SJSA1 (cell line): ENCODE measurements at regions not wholly inside any gene's neighbourhood (a gene's known extent, or its start where the extent isn't known, plus 50 kb on each side); places are given as distances from the start of the nearest gene placed in this dataset.
"Not testable (repeated sequence)": the region's sequence is repeated elsewhere in the genome, so short reads cannot be mapped to it uniquely, and the experiment has no call there.

Experiments
- DNase-seq, 2 experiments: peaks; one replicate each; pipeline ENCODE4 v3.0.0-alpha.2; 2015 to 2020; ENCODE audit warnings: low spot score in 2 of 2, low read depth in 1 of 2
- H3K27ac ChIP-seq: fragments of 250-450 bp; sonication (Bioruptor Pico); 2 replicates; pipeline ENCODE4 v1.5.1; 2020; ENCODE audit warnings: mild to moderate bottlenecking, moderate library complexity
- H3K27me3 ChIP-seq: fragments of 250-450 bp; sonication (Bioruptor Pico); replicated peaks from 2 replicates; pipeline ENCODE4 v1.5.1; 2020; ENCODE audit warnings: mild to moderate bottlenecking, moderate library complexity
- H3K36me3 ChIP-seq: fragments of 250-450 bp; sonication (Bioruptor Pico); 2 replicates; pipeline ENCODE4 v1.5.1; 2020; ENCODE audit warnings: mild to moderate bottlenecking
- H3K4me1 ChIP-seq: fragments of 250-450 bp; sonication (Bioruptor Pico); replicated peaks from 2 replicates; pipeline ENCODE4 v1.6.1; 2021; ENCODE audit warnings: mild to moderate bottlenecking
- H3K4me3 ChIP-seq: fragments of 250-450 bp; sonication (Bioruptor Pico); 2 replicates; pipeline ENCODE4 v1.5.1; 2020; ENCODE audit warnings: mild to moderate bottlenecking
- H3K9me3 ChIP-seq: fragments of 250-450 bp; sonication (Bioruptor Pico); replicated peaks from 2 replicates; pipeline ENCODE4 v1.5.1; 2020; ENCODE audit warnings: mild to moderate bottlenecking

DNA sequence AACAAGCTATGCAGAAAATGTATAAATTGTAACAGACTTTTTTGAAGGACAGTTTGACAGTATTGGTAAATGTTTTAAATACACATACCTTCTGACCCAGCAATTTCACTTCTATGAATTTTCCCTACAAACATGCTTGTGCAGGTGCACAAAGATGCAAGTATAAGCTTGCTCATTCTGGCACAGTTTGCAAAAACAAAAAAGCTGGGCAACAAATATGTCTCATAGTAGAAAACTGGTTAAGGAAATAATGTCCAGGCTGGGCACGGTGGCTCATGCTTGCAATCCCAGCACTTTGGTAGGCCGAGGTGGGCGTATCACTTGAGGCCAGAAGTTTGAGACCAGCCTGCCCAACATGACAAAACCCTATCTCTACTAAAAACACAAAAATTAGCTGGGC is 96.9 kb upstream of the NEDD4L start:
- no peaks in the 10 kb centered on the region for H3K9me3 ChIP-seq

DNA sequence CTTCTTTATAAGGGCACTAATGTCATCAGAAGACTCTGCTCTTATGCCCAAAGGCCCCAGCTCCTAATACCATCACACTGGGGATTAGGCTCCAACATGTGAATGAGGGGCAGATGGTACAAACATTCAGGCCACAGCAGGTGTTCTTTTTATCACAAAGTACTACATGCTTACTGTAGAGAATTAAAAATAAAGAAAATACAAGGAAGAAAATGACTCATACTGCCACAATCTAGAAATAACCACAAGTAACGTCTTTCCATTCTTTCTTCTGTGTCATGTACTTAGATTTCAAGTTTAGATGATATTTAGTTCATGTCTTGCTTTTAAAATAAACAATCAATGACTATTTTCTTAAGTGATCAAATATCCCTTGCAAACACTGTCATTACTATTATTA is 100.3 kb upstream of the NEDD4L start:
- H3K4me1 ChIP-seq = peaks cover 13% of the 10 kb centered on the region
- no peak overlapping the region for H3K4me3 ChIP-seq
- H3K27ac ChIP-seq = no peak overlapping the region
- H3K27me3 ChIP-seq = no peaks in the 10 kb centered on the region; the same call in 1 of the 2 replicates
- peak in 1 of 2 experiments; percentile 55 for DNase-seq
- no peaks in the 10 kb centered on the region for H3K9me3 ChIP-seq
- no peaks in the 10 kb centered on the region for H3K36me3 ChIP-seq

More for the DNA sequence above, 96.9 kb upstream of the NEDD4L start:
- no peak overlapping the region for H3K4me3 ChIP-seq
- no peaks in the 10 kb centered on the region for H3K36me3 ChIP-seq
- H3K27ac ChIP-seq = no peak overlapping the region
- H3K4me1 ChIP-seq = peaks cover 13% of the 10 kb centered on the region
- H3K27me3 ChIP-seq = no peaks in the 10 kb centered on the region
- no peak for DNase-seq

DNA sequence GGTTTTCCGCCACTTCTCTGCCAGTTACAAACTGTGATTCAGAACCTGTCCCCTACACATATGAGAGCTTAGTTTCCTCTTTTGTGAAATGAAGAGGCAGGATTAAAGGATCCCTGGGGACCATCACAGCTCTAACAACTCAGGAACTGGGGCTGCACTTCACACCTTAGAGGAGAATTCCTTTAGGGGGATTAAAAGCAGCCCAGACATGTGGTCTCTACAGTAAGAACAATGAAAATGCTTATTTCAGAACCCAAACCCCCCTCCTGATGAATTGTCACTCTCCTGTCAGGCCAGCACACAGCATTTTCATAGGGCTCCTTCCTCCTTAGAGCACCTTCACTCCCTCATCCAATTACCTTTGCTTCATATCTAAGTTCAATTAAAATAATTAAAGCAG is 101.5 kb upstream of the NEDD4L start:
- no peak for DNase-seq
- Histone ChIP-seq H3K4me1 (peaks cover 13% of the 10 kb centered on the region), H3K4me3 (no peak overlapping the region), H3K9me3 (no peaks in the 10 kb centered on the region), H3K27ac (no peak overlapping the region), H3K36me3 (no peaks in the 10 kb centered on the region), H3K27me3 (no peaks in the 10 kb centered on the region; the same call in 1 of the 2 replicates)

DNA sequence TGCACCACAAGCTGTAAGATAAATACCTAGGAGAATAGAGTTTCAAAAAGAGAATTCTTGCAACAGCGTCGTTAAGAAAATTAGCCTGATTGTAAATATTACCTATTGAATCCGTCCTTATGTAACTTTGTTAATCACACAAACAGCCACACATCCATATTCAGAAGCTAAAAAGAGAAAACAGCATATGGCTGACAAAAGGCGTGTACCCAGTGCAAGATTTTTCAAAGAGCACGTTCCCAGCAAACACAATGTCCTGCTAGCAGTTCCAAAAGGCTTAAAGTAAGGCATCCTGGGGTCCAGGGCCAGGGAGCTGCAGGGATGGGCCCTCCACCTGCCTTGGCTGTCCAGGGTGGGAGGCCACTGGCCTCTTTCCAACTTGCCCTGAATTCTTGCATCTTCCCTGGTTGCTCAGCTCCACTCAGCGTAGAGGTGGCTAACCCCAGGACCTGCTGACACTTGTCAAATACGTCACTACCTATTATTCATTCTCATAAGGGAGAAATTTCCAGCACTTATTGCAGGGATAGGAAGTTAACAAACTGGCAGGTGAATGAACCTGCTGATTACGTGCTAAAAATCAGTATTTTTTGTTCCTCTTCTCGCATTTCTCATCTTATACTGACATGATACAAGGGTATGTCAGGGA is 102.1 kb upstream of the NEDD4L start:
- Histone ChIP-seq H3K27me3 (no peaks in the 10 kb centered on the region; the same call in 1 of the 2 replicates), H3K4me3 (no peak overlapping the region), H3K36me3 (no peaks in the 10 kb centered on the region), H3K4me1 (peaks cover 13% of the 10 kb centered on the region), H3K9me3 (no peaks in the 10 kb centered on the region), H3K27ac (no peak overlapping the region)
- DNase-seq = no peak

DNA sequence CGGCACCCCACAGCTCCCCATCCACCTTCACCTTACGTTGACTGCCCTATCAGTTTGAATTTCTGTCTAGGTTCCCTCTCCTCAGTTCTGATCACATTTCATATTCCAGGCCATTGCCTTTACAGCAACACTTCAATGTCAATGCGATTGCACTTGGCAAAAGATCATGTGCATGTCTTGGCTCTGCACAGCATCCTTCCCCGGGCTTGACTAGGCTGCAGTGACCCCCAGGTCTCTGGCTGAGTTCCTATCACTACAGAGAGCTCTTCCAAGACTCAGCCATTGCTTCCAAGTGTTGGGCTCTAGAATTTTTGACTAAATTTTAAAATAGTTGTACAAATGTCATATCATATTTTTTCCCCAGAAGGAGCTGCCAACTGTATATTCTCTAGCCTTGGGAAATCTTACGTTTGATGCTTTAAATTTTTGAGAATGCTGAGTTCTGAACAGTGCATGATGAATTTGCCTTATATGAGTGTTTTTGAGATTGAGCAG is 103.8 kb upstream of the NEDD4L start:
- Histone ChIP-seq H3K27ac (no peak overlapping the region), H3K4me3 (no peak overlapping the region), H3K4me1 (peaks cover 13% of the 10 kb centered on the region), H3K27me3 (no peaks in the 10 kb centered on the region; the same call in 1 of the 2 replicates), H3K9me3 (no peaks in the 10 kb centered on the region), H3K36me3 (no peaks in the 10 kb centered on the region)
- DNase-seq = no peak

DNA sequence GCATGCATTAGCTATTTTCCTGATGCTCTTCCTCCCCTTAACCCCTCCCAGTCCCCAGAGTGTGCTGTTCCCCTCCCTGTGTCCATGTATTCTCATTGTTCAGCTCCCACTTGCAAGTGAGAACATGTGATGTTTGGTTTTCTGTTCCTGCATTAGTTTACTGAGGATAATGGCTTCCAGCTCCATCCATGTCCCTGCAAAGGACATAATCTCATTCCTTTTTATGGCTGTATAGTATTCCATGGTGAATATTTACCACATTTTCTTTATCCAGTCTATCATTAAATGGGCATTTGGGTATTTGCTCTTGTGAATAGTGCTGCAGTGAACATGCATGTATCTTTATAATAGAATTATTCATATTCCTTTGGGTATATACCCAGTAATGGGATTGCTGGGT is 109.7 kb upstream of the NEDD4L start:
- H3K4me1 ChIP-seq, H3K27me3 ChIP-seq, H3K4me3 ChIP-seq, H3K36me3 ChIP-seq, H3K9me3 ChIP-seq, H3K27ac ChIP-seq, DNase-seq: not testable (repeated sequence)

DNA sequence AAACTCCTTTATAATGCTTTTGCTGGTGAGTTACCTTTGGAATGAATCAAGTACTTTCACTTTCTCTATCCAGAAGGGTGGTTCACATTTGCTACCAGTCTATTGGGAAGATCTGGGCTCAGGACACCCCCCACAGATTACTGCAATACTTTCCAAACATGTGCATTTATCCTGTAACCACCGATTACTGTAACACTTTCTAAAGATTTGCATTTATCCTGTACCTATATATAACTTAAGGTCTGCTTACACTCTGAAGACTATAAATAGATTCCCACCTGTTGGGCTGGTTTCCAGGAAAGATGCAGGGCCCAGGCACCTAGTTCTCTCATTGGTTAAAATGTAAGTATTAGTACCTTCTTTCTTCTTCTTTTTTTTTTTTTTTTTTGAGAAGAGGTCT is 113.0 kb upstream of the NEDD4L start:
- H3K36me3 ChIP-seq = no peaks in the 10 kb centered on the region
- DNase-seq = no peak
- no peaks in the 10 kb centered on the region for H3K9me3 ChIP-seq
- H3K4me3 ChIP-seq = no peak overlapping the region
- H3K27ac ChIP-seq = no peak overlapping the region
- H3K27me3 ChIP-seq = no peaks in the 10 kb centered on the region
- H3K4me1 ChIP-seq = peaks cover 3% of the 10 kb centered on the region

DNA sequence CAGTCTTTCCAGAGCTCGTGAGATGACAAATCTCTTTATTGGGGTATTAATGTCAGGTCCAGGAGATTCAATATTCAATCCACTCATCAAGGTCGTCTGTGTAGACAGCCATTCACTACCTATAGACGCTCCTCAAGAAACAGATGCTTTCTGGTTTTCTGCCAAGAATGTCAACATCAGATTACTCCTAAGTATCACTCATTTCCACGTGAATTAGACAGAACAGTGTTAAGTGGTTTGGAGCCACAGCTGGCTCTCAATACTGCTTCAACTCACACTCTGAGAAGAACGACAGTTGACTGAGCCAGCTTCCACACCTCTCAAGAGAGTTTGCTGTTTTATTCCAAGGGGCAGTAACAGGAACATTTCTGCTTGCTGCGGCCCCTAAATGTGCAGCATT is 113.5 kb upstream of the NEDD4L start:
- DNase-seq = no peak
- no peaks in the 10 kb centered on the region for H3K27me3 ChIP-seq
- H3K4me1 ChIP-seq = peaks cover 5% of the 10 kb centered on the region
- H3K27ac ChIP-seq = no peak overlapping the region
- H3K4me3 ChIP-seq = no peak overlapping the region
- H3K9me3 ChIP-seq = no peaks in the 10 kb centered on the region
- no peaks in the 10 kb centered on the region for H3K36me3 ChIP-seq

DNA sequence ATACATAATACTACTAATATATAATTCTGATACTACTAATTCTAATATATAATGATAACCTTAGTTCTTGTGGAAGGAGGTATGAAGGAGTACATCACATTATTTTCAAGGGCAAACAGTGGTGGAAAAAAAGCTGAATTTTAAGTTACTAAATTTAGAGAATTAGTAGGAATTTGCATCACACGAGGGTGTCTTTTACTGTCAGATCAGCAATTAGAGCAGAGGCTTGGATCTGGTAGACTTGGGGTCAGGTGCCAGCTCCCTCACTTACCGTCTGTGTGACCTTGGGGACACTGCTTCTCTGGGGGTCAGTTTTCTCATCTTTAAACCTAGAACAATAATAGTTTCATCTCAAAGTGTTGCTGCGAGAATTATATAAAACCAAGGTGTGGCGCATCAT is 114.1 kb upstream of the NEDD4L start:
- Histone ChIP-seq H3K4me3 (no peak overlapping the region), H3K27ac (no peak overlapping the region)

DNA sequence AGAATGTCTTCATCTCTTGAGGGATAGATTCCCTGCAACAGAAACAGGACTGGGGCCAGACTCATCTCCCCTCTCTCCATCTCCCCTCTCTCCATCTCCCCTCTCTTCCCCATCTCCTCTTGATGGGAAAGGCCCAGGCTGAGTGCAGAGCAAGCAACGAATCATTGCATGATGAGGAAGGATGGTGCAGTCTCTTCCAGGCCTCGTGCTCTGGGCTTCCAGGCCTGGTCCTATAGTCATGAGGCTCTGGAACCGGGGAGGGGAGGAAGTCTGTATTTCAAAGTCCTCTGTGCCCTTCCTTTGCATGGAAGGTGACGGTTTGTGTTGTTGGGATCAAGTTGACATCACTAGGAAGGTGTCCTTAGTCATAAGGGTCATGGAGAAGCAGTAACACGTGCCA is 115.6 kb upstream of the NEDD4L start:
- Histone ChIP-seq H3K36me3 (no peaks in the 10 kb centered on the region), H3K27ac (no peak overlapping the region), H3K27me3 (no peaks in the 10 kb centered on the region), H3K9me3 (no peaks in the 10 kb centered on the region), H3K4me1 (peaks cover 5% of the 10 kb centered on the region), H3K4me3 (no peak overlapping the region)
- no peak for DNase-seq

More for the DNA sequence above, 114.1 kb upstream of the NEDD4L start:
- peaks cover 5% of the 10 kb centered on the region for H3K4me1 ChIP-seq
- H3K27me3 ChIP-seq = no peaks in the 10 kb centered on the region
- no peaks in the 10 kb centered on the region for H3K36me3 ChIP-seq
- no peak for DNase-seq
- H3K9me3 ChIP-seq = no peaks in the 10 kb centered on the region

DNA sequence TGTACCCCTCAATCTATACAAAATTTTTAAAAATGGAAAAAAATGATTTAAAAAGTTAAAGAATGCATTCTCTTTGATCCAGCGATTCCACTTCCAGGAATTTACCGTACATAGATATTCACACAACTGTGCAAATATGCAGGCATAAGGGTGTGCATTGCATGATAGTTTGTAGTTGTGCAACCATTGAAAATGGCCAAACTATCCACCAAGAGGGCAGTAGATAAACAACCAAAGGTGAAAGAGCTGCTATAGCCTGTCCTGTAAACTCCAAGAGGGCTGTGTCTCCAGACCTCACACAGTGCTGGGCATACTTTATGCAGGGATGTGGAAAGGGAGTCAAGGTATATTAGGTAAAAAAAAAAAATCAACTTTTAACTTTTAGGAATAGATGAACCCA is 116.5 kb upstream of the NEDD4L start:
- DNase-seq = no peak
- no peak overlapping the region for H3K27ac ChIP-seq
- no peaks in the 10 kb centered on the region for H3K36me3 ChIP-seq
- H3K9me3 ChIP-seq = no peaks in the 10 kb centered on the region
- H3K27me3 ChIP-seq = no peaks in the 10 kb centered on the region
- no peak overlapping the region for H3K4me3 ChIP-seq
- peaks cover 5% of the 10 kb centered on the region for H3K4me1 ChIP-seq

DNA sequence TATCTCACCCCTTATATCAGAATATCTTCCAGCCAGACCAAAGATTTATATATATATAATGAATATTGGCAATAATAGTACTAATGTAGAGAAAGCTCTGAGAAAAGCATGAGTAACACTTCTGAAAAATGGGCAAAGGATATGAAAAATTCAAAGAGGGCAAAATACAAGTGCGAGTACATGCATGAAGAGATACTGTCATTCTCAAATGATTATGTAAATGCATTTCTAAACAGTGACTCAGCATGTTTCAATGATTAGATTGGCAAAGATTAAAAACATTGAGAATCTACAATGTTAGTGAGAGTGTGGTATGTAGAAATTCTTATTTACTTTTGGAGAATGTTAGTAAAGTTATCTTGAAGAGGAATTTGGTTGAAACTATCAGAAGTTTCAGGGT is 118.3 kb upstream of the NEDD4L start:
- H3K4me1 ChIP-seq = peaks cover 5% of the 10 kb centered on the region
- no peak overlapping the region for H3K27ac ChIP-seq
- no peaks in the 10 kb centered on the region for H3K9me3 ChIP-seq
- H3K27me3 ChIP-seq = no peaks in the 10 kb centered on the region
- no peaks in the 10 kb centered on the region for H3K36me3 ChIP-seq
- H3K4me3 ChIP-seq = no peak overlapping the region
- DNase-seq = no peak

DNA sequence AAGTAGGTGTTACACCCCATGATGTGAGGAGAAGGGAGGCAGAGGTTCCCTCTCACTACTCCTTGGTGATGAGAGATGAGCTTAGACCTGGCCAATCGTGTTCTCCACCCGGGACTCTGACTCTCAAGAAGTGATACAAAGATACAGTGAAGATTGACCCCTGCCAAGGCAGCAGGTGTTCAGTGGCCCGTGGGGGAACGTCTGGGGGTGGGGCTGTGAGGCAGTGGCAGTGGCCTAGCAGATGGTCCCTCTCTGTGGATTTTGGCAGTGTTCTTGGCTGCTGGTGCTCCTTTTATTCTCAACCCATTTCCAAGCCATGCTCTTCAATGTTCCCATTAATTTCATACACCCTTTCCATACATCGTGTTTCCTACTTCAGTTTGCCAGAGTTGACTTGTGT is 120.4 kb upstream of the NEDD4L start:
- Histone ChIP-seq H3K9me3 (no peaks in the 10 kb centered on the region), H3K4me3 (no peak overlapping the region), H3K27ac (no peak overlapping the region), H3K36me3 (no peaks in the 10 kb centered on the region), H3K27me3 (no peaks in the 10 kb centered on the region), H3K4me1 (peaks cover 5% of the 10 kb centered on the region)
- DNase-seq = no peak

DNA sequence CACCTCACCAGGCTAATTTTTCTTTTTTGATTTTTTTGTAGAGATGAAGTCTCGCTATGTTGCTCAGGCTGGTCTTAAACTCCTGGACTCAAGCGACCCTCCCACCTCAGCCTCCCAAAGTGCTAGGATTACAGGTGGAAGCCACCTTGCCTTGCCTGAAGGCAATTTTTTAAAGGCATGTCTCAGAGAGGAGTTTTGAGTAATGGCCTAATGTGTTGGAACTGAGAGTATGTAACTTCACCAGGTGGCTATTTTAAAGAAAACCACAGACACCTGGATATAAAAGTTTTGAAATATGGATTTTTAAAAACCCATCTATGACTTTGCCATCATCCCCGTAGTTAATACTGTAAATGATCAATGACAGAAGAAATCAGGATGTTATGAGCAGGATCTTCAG is 119.8 kb upstream of the ATP8B1 start:
- H3K27me3 ChIP-seq = no peaks in the 10 kb centered on the region

DNA sequence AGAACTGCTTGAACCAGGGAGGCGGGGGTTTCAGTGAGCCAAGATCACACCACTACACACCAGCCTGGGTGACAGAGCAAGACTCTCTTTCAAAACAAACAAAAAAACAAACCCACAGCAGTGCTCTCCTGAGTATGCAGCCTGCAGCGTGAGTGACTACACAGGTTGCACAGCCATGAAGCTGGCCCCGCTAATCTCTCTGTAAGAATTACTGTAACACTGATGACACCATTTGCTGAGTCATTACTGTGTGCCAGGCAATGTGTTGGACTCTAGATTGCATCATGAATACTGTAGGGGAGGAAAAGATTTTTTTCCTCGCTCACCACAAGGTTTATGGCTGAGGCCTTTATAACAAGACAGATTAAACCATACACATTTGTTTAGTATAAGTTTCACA is 118.6 kb upstream of the ATP8B1 start:
- DNase-seq = no peak
- Histone ChIP-seq H3K4me1 (peaks cover 5% of the 10 kb centered on the region), H3K9me3 (no peaks in the 10 kb centered on the region), H3K4me3 (no peak overlapping the region), H3K27me3 (no peaks in the 10 kb centered on the region), H3K27ac (no peak overlapping the region), H3K36me3 (no peaks in the 10 kb centered on the region)

More for the DNA sequence above, 119.8 kb upstream of the ATP8B1 start:
- H3K4me1 ChIP-seq = peaks cover 5% of the 10 kb centered on the region
- no peaks in the 10 kb centered on the region for H3K36me3 ChIP-seq
- no peaks in the 10 kb centered on the region for H3K9me3 ChIP-seq
- DNase-seq = no peak
- H3K27ac ChIP-seq = no peak overlapping the region
- H3K4me3 ChIP-seq = no peak overlapping the region
